ENCODE measurements at regions not wholly inside any gene's neighbourhood (a gene's known extent, or its start where the extent isn't known, plus 50 kb on each side); places are given as distances from the start of the nearest gene placed in this dataset.

GRCh38 chr7:46630031-46630430 lies 709.0 kb upstream of the IGFBP3 start:
- Histone ChIP-seq H3K4me3 (no peak overlapping the region), H3K27me3 (no peaks in the 10 kb centered on the region), H3K27ac (no peak overlapping the region), H3K36me3 (no peaks in the 10 kb centered on the region), H3K9me3 (no peaks in the 10 kb centered on the region), H3K4me1 (no peaks in the 10 kb centered on the region)
- DNase-seq (ENCODE audit: low spot score in 2 of 2) = no peak
- 60 to 75% methylated on average over 2 of the region's 2 CpGs for WGBS, 2 donors
- no peak for TF ChIP-seq EP300 (IDR thresholded peaks at IDR 0.05)
- TF ChIP-seq, protein P1, sequence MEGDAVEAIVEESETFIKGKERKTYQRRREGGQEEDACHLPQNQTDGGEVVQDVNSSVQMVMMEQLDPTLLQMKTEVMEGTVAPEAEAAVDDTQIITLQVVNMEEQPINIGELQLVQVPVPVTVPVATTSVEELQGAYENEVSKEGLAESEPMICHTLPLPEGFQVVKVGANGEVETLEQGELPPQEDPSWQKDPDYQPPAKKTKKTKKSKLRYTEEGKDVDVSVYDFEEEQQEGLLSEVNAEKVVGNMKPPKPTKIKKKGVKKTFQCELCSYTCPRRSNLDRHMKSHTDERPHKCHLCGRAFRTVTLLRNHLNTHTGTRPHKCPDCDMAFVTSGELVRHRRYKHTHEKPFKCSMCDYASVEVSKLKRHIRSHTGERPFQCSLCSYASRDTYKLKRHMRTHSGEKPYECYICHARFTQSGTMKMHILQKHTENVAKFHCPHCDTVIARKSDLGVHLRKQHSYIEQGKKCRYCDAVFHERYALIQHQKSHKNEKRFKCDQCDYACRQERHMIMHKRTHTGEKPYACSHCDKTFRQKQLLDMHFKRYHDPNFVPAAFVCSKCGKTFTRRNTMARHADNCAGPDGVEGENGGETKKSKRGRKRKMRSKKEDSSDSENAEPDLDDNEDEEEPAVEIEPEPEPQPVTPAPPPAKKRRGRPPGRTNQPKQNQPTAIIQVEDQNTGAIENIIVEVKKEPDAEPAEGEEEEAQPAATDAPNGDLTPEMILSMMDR (IDR thresholded peaks at IDR 0.05) = no peak
- TF ChIP-seq POLR2A (IDR thresholded peaks at IDR 0.05) = no peak

- Histone ChIP-seq H3K4me1 (no peaks in the 10 kb centered on the region), H3K27ac (no peak overlapping the region), H3K4me3 (no peak overlapping the region), H3K9me3 (no peaks in the 10 kb centered on the region), H3K27me3 (no peaks in the 10 kb centered on the region), H3K36me3 (no peaks in the 10 kb centered on the region)
- DNase-seq (ENCODE audit: low spot score in 2 of 2) = no peak
- TF ChIP-seq EP300 (IDR thresholded peaks at IDR 0.05) = no peak
- TF ChIP-seq, protein P1 (IDR thresholded peaks at IDR 0.05) = no peak
- no peak for TF ChIP-seq POLR2A (IDR thresholded peaks at IDR 0.05)
- 93 to 98% methylated on average over 1 of the region's 1 CpG for WGBS, 2 donors
Measured at GRCh38 chr7:46628389-46628788, 707.3 kb upstream of the IGFBP3 start.

- DNase-seq (ENCODE audit: low spot score in 2 of 2) = no peak
- TF ChIP-seq, protein P1 (IDR thresholded peaks at IDR 0.05) = no peak
- TF ChIP-seq EP300 (IDR thresholded peaks at IDR 0.05) = no peak
- TF ChIP-seq POLR2A (IDR thresholded peaks at IDR 0.05) = no peak
- H3K36me3 ChIP-seq = no peaks in the 10 kb centered on the region
- H3K9me3 ChIP-seq = no peaks in the 10 kb centered on the region
- WGBS, 2 donors = 76 to 78% methylated on average over 5 of the region's 5 CpGs
- no peak overlapping the region for H3K27ac ChIP-seq
- no peaks in the 10 kb centered on the region for H3K4me1 ChIP-seq
- no peaks in the 10 kb centered on the region for H3K27me3 ChIP-seq
- H3K4me3 ChIP-seq = no peak overlapping the region
Measured at GRCh38 chr7:46626691-46627310, 705.7 kb upstream of the IGFBP3 start.

- no peak for DNase-seq (ENCODE audit: low spot score in 2 of 2)
- Histone ChIP-seq H3K27ac (no peak overlapping the region), H3K4me3 (no peak overlapping the region), H3K36me3 (no peaks in the 10 kb centered on the region), H3K4me1 (no peaks in the 10 kb centered on the region), H3K9me3 (no peaks in the 10 kb centered on the region), H3K27me3 (no peaks in the 10 kb centered on the region)
- 81 to 84% methylated on average over 4 of the region's 4 CpGs for WGBS, 2 donors
- TF ChIP-seq POLR2A (IDR thresholded peaks at IDR 0.05) (no peak), EP300 (IDR thresholded peaks at IDR 0.05) (no peak)
- TF ChIP-seq, protein P1 (IDR thresholded peaks at IDR 0.05) = no peak
Measured at GRCh38 chr7:46626261-46626660, 705.2 kb upstream of the IGFBP3 start.

GRCh38 chr7:46625032-46625431 lies 704.0 kb upstream of the IGFBP3 start:
- WGBS, 2 donors = 27 to 74% methylated on average over 2 of the region's 2 CpGs
- no peak for DNase-seq (ENCODE audit: low spot score in 2 of 2)
- Histone ChIP-seq H3K27me3 (no peaks in the 10 kb centered on the region), H3K9me3 (no peaks in the 10 kb centered on the region), H3K36me3 (no peaks in the 10 kb centered on the region), H3K4me1 (no peaks in the 10 kb centered on the region), H3K4me3 (no peak overlapping the region), H3K27ac (no peak overlapping the region)
- TF ChIP-seq EP300 (IDR thresholded peaks at IDR 0.05) (no peak), POLR2A (IDR thresholded peaks at IDR 0.05) (no peak)
- TF ChIP-seq, protein P1 (IDR thresholded peaks at IDR 0.05) = no peak
